K562 (cell line): ENCODE measurements at regions not wholly inside any gene's neighbourhood (a gene's known extent, or its start where the extent isn't known, plus 50 kb on each side); places are given as distances from the start of the nearest gene placed in this dataset.

Experiments
- ADNP ChIP-seq: fragments of 200-800 bp; sonication (Bioruptor generic); IDR thresholded peaks from 2 replicates; pipeline ENCODE4 v1.6.1; 2016; ENCODE audit warnings: missing genetic modification characterization, missing compliant biosample characterization
- CREB5 ChIP-seq: fragments of 250-450 bp; sonication (Bioruptor Pico); IDR thresholded peaks from 2 replicates; pipeline ENCODE4 v1.5.0; 2020; ENCODE audit warnings: mild to moderate bottlenecking
- GATA2 ChIP-seq: sonication (generic); formaldehyde crosslinking; IDR thresholded peaks from 2 replicates; pipeline ENCODE4 v1.4.0; 2020; ENCODE audit warnings: mild to moderate bottlenecking, missing genetic modification reagents
- HDAC8 ChIP-seq: fragments of 450-650 bp; IDR thresholded peaks from 2 replicates; pipeline ENCODE4 v1.6.1; 2016; ENCODE audit warnings: mild to moderate bottlenecking, missing genetic modification characterization, moderate library complexity, missing compliant biosample characterization
- HES1 ChIP-seq: fragments of 450-650 bp; IDR thresholded peaks from 2 replicates; pipeline ENCODE4 v1.6.1; 2016; ENCODE audit warnings: low read depth, mild to moderate bottlenecking, moderate library complexity
- KAT7 ChIP-seq: sonication (generic); formaldehyde crosslinking; IDR thresholded peaks from 2 replicates; pipeline ENCODE4 v1.8.0; 2022; ENCODE audit warnings: missing genetic modification reagents, mild to moderate bottlenecking, borderline replicate concordance
- MAZ ChIP-seq, 2 experiments: fragments of 450-650 bp in 1 of 2; sonication (generic) in 1 of 2; formaldehyde crosslinking; IDR thresholded peaks in 1 of 2; conservative IDR thresholded peaks in 1 of 2; 2 replicates each; pipeline versions ENCODE4 v1.4.0 to v1.5.0; 2020; ENCODE audit warnings: mild to moderate bottlenecking in 1 of 2, missing genetic modification reagents in 1 of 2
- PCBP1 ChIP-seq: fragments of 200-400 bp; formaldehyde crosslinking; IDR thresholded peaks from 2 replicates; pipeline ENCODE4 v1.6.1; 2018; ENCODE audit warnings: mild to moderate bottlenecking, low read depth, low read length; ENCODE audit not compliant: poor library complexity, severe bottlenecking
- ZBTB11 ChIP-seq, 3 experiments: fragments of 200-800 bp in 1 of 3; fragments of 250-450 bp in 1 of 3; fragments of 450-650 bp in 1 of 3; sonication (Bioruptor Pico) in 1 of 3; sonication (Bioruptor generic) in 1 of 3; formaldehyde crosslinking in 1 of 3; IDR thresholded peaks; 2 replicates each; pipeline versions ENCODE4 v1.6.1 to v1.8.0; 2016 to 2022; ENCODE audit warnings: mild to moderate bottlenecking in 2 of 3, missing genetic modification characterization in 2 of 3, missing compliant biosample characterization in 1 of 3, moderate library complexity in 1 of 3
- ZBTB5 ChIP-seq: fragments of 450-650 bp; IDR thresholded peaks from 2 replicates; pipeline ENCODE4 v1.6.1; 2017; ENCODE audit warnings: antibody characterized with exemption
- ZNF165 ChIP-seq: fragments of 250-450 bp; sonication (Bioruptor Pico); IDR thresholded peaks from 2 replicates; pipeline ENCODE4 v1.4.0; 2020; ENCODE audit warnings: borderline replicate concordance
- ZNF277 ChIP-seq: fragments of 250-450 bp; sonication (Bioruptor Pico); IDR thresholded peaks from 2 replicates; pipeline ENCODE4 v1.8.0; 2022; ENCODE audit warnings: inconsistent platforms, mild to moderate bottlenecking, moderate library complexity, borderline replicate concordance

- TF ChIP-seq ZBTB5, result no peak
- peak; percentile 24; the same call in 1 of the 2 replicates for TF ChIP-seq ZNF165 (CRISPR knock-in tag)
- peak; percentile 54 to 59; a peak in 3 of 4 replicates for TF ChIP-seq MAZ (CRISPR knock-in tag; conservative IDR thresholded peaks at IDR 0.05 in 1 of 2, IDR thresholded peaks at IDR 0.05 in 1 of 2)
- TF ChIP-seq HDAC8 (tag), result 0 out of 2 replicates have a peak, but pooled peaks have one; percentile 18
- no peak for TF ChIP-seq GATA2 (CRISPR knock-in tag)
- no peak for TF ChIP-seq ZBTB11 (CRISPR knock-in tag; IDR thresholded peaks at IDR 0.05)
- TF ChIP-seq CREB5 (CRISPR knock-in tag), result 0 out of 2 replicates have a peak, but pooled peaks have one; percentile 53
- no peak for TF ChIP-seq ZNF277 (CRISPR knock-in tag)
- no peak for TF ChIP-seq PCBP1
- TF ChIP-seq ADNP (tag), result peak; percentile 43; the same call in 1 of the 2 replicates
- TF ChIP-seq HES1, result 0 out of 2 replicates have a peak, but pooled peaks have one; percentile 41
- no peak for TF ChIP-seq KAT7 (CRISPR knock-in tag)
These were observed 83.0 kb upstream of the GNG12 start (continued) for GRCh38 chr1:67916140-67916886.
